Suprapubic skin (tissue), 3 donors: ENCODE measurements at regions not wholly inside any gene's neighbourhood (a gene's known extent, or its start where the extent isn't known, plus 50 kb on each side); places are given as distances from the start of the nearest gene placed in this dataset.
"Not testable (repeated sequence)": the region's sequence is repeated elsewhere in the genome, so short reads cannot be mapped to it uniquely, and the experiment has no call there.

Source experiments
- CTCF ChIP-seq, 2 donors: fragments of 200-600 bp in 1 of 2; fragments of 450-650 bp in 1 of 2; sonication (generic) in 1 of 2; IDR thresholded peaks; one replicate each; pipeline ENCODE4 v1.5.1; 2016 to 2019; ENCODE audit warnings: antibody characterized with exemption in 2 of 2, mild to moderate bottlenecking in 1 of 2, moderate library complexity in 1 of 2
- POLR2A ChIP-seq, 2 donors: fragments of 450-650 bp; IDR thresholded peaks; one replicate each; pipeline ENCODE4 v1.6.1; 2017; ENCODE audit warnings: antibody characterized with exemption in 2 of 2, mild to moderate bottlenecking in 2 of 2, moderate library complexity in 2 of 2

GRCh38 chr11:3537254-3537653 is 104.5 kb downstream of the ART5 start:
- not testable (repeated sequence) for TF ChIP-seq CTCF, POLR2A (IDR thresholded peaks at IDR 0.05)
